Stimulated activated memory B cell treated with anti-CD40 and anti-IgM and Interleukin-4, amounts not matched to agents 10 μg/mL and 1 μg/mL and 100 μg/mL, for 72 hours (primary cell): ENCODE measurements at regions not wholly inside any gene's neighbourhood (a gene's known extent, or its start where the extent isn't known, plus 50 kb on each side); places are given as distances from the start of the nearest gene placed in this dataset.

Source experiments
- ATAC-seq: fragments of 150-1000 bp; cut with Tn5 transposase; 2 replicates; pipeline ENCODE4 v1.10.0; 2021
- H3K27ac Mint-ChIP-seq: one replicate; pipeline ENCODE4 v1.8.0; 2022; ENCODE audit warnings: mild to moderate bottlenecking, mixed read lengths
- H3K27me3 Mint-ChIP-seq: one replicate; pipeline ENCODE4 v1.8.0; 2022; ENCODE audit warnings: mixed read lengths
- H3K36me3 Mint-ChIP-seq: one replicate; pipeline ENCODE4 v1.8.0; 2022; ENCODE audit warnings: mixed read lengths
- H3K4me1 Mint-ChIP-seq: one replicate; pipeline ENCODE4 v1.8.0; 2022; ENCODE audit warnings: mixed read lengths
- H3K4me3 Mint-ChIP-seq: one replicate; pipeline ENCODE4 v1.8.0; 2022; ENCODE audit warnings: mild to moderate bottlenecking, moderate library complexity, mixed read lengths
- H3K9me3 Mint-ChIP-seq: one replicate; pipeline ENCODE4 v1.8.0; 2022; ENCODE audit warnings: mixed read lengths

DNA sequence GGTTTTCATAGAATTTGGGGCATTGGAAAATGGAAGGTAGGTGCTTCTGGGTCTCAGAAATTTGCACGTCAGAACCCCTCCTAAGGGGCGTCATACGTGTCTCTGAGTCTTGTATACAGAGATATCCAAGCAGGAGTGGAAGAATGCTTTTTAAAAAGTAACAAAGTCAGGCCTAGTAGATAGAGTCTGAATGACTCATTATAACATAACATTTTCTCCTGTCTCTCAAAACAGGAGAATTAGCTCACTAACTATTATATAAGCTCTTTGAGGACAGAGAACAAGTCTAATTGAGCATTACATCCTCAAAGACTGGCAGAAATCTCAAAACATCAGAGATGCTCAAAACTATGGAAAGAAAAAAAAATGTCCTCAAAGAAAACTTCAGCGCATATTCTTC lies 86.1 kb upstream of the CCL2 start:
- no peak overlapping the region for H3K27ac Mint-ChIP-seq
- H3K9me3 Mint-ChIP-seq = no peaks in the 10 kb centered on the region

DNA sequence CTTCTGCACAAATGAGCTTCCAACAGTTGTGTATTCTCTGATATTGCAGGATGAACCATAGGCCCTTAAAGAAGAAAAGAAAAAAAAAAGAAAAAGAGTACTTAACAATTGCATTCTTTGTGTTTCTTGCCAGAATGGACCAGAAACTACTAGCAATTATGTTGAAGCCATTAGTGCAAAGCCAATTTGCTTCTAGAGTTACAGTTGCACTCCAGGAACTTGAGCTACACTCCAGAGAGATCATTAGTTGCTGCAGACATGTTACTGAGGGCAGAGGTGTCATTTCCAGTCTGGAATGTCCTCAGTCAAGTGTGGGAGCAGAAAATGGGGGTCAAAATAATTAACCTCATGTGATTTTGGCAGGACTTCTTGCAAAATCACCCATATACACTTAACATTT lies 85.6 kb upstream of the CCL2 start:
- Mint-ChIP-seq H3K36me3 (no peaks in the 10 kb centered on the region), H3K4me1 (no peaks in the 10 kb centered on the region), H3K27ac (no peak overlapping the region), H3K4me3 (no peak overlapping the region), H3K27me3 (peaks cover 10% of the 10 kb centered on the region), H3K9me3 (no peaks in the 10 kb centered on the region)
- no peak for ATAC-seq

More for the DNA sequence above, 86.1 kb upstream of the CCL2 start:
- Mint-ChIP-seq H3K4me1 (no peaks in the 10 kb centered on the region), H3K27me3 (peaks cover 15% of the 10 kb centered on the region), H3K36me3 (no peaks in the 10 kb centered on the region), H3K4me3 (no peak overlapping the region)
- no peak for ATAC-seq

DNA sequence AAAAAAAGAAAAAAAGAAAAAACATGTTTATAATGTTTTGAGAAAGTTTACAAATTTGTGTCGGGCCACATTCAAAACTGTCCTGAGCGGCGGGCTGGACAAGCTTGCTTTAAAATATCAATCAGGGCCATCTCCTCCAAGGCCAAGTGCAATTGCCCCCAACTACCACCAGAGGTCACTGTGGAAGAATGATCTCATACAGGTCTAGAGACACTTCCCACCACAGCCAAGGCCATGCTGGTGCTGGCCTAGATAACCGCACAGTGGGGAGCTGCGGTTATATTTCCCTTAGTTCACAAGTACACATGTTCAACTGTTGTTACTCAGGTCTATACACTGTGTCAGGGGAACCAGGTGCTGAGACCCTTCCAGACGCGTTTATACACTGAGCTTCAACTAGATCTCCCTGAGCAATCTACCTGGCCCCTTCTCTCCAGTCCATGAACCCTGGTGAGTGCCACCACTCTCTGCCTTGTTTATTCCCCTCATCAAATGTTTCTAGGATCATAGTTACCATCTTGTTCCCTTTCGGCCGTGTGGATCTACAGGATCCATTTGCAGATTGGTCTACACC lies 83.8 kb upstream of the CCL2 start:
- no peak overlapping the region for H3K4me3 Mint-ChIP-seq
- peaks cover 17% of the 10 kb centered on the region for H3K27me3 Mint-ChIP-seq
- H3K27ac Mint-ChIP-seq = no peak overlapping the region
- no peaks in the 10 kb centered on the region for H3K9me3 Mint-ChIP-seq
- peak; percentile 55 for ATAC-seq
- H3K36me3 Mint-ChIP-seq = no peaks in the 10 kb centered on the region
- no peaks in the 10 kb centered on the region for H3K4me1 Mint-ChIP-seq

DNA sequence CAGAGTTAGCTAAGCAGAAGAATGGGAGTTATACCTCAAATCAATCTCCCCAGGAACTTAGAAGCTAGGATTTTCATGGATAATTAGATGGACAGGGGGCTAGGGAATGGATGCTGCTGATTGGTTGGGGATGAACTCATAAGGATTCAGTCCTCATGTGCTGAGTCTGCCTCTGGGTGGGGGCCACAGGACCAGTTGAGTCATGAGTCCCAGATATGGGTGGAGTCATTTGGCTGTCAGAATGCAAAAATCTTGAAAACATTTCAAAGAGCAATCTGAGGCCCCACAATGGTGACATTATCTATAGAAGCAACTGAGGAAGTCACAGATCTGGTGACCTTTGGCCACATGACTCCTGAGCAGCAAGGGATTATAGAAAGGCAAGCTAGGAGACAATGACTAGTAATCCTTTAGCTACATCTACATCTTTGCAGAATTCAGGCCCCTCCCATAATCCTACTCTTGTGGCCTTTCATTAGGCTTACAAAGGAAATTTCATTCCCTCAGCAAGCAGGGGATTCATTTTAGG lies 82.6 kb upstream of the CCL2 start:
- H3K27me3 Mint-ChIP-seq = peaks cover 26% of the 10 kb centered on the region
- H3K9me3 Mint-ChIP-seq = no peaks in the 10 kb centered on the region
- no peak overlapping the region for H3K27ac Mint-ChIP-seq
- H3K36me3 Mint-ChIP-seq = no peaks in the 10 kb centered on the region
- no peak for ATAC-seq
- no peak overlapping the region for H3K4me3 Mint-ChIP-seq
- H3K4me1 Mint-ChIP-seq = no peaks in the 10 kb centered on the region

DNA sequence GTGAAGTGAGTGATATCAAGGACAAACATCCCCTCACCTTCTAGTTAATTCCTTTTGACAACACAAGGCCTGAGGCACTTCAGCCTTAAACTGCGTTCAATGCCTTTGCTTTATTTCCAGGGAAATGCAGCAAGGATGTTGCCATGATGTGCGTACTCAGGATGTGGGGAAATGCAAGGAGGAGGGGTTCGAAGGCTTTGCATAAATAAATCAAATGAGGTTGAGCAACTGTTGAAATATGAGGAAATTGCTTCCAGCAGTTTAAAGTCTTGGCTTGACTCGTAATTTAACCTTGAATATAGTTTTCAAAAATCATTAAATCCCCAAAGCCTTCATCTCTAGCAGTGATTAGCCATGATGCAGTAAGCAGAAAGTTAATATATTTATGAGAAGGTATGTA lies 81.8 kb upstream of the CCL2 start:
- ATAC-seq = no peak
- Mint-ChIP-seq H3K36me3 (no peaks in the 10 kb centered on the region), H3K4me1 (no peaks in the 10 kb centered on the region), H3K27me3 (peaks cover 26% of the 10 kb centered on the region), H3K27ac (no peak overlapping the region), H3K4me3 (no peak overlapping the region), H3K9me3 (no peaks in the 10 kb centered on the region)

DNA sequence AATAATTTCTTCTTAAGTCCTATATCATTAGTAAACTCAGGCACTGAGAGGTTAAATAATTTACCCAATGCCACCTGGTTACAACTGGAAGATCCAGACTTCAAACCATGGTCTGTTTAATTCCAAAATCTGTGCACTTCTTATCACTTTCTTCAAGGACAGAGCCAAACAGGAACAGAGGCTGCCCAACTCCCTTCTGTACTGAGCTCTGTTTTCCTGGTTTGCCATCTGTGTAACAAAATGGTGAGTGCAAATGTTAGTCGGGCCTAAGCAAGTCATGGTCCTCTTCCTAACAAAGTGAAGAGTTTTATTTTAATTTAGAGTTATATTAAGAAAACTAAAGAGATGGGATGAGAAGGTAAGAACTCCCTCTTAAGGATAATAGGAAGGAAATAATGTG lies 80.6 kb upstream of the CCL2 start:
- Mint-ChIP-seq H3K4me3 (no peak overlapping the region), H3K27me3 (peaks cover 26% of the 10 kb centered on the region), H3K9me3 (no peaks in the 10 kb centered on the region), H3K4me1 (no peaks in the 10 kb centered on the region), H3K27ac (no peak overlapping the region), H3K36me3 (no peaks in the 10 kb centered on the region)
- no peak for ATAC-seq

DNA sequence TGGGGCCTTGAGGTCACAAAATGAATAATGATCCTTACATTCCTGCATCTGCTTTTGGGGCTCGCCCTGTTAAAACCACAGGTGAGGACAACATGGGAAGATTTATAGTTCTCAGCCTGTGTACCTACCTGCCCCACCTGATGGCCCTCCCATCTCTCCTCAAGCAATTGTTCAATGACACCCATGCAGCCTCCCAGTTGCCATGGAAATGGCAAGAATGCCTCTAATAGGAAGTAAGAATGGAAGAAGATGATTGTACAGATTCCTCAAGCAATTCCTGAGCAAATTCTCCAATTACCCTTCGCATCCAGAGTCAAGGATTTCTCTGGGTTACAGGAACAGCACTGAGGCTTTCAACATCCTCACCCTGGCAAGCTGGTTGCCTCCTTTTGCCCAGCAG lies 78.6 kb upstream of the CCL2 start:
- no peak overlapping the region for H3K4me3 Mint-ChIP-seq
- H3K9me3 Mint-ChIP-seq = no peaks in the 10 kb centered on the region
- no peak overlapping the region for H3K27ac Mint-ChIP-seq
- ATAC-seq = no peak
- H3K4me1 Mint-ChIP-seq = no peaks in the 10 kb centered on the region
- H3K36me3 Mint-ChIP-seq = no peaks in the 10 kb centered on the region
- H3K27me3 Mint-ChIP-seq = peaks cover 31% of the 10 kb centered on the region

DNA sequence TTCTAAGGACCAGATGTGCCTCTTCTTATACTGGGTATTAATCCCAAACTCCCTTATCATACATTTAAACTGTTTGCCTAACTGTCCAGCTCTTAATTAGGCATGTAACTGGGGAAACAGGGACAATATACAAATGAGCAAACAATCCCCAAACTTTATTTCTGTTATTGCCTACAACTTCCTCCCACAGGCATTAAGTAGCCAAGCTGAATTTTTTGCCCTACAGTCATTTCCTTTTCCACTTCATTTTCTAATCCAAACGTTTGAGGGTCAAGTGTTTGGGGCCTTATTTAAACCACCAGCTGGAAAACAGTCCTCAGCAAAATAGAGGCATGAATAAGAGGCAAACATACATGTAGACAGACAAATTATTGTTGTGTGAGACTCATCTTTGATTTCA lies 77.4 kb upstream of the CCL2 start:
- no peaks in the 10 kb centered on the region for H3K4me1 Mint-ChIP-seq

DNA sequence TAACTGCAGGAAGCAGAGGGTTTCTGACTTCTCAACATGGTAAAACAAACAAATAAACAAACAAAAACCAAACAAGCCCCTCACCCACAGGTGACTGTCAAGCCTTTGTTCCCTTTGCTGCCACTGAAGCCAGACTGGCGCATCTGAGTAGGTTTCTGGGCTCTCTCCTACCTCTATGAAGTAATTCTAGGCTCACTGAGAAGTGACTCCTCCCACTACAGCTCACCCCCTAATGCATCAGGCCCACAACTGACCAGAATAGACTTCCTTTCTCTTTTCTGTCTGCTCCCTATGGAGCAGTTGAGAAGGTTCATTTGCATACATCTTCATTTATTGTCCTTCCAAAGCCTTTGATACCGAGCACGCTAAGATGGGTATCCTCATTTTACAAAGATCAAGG lies 77.0 kb upstream of the CCL2 start:
- H3K36me3 Mint-ChIP-seq = no peaks in the 10 kb centered on the region
- no peak overlapping the region for H3K4me3 Mint-ChIP-seq
- H3K27ac Mint-ChIP-seq = no peak overlapping the region
- no peaks in the 10 kb centered on the region for H3K4me1 Mint-ChIP-seq
- no peak for ATAC-seq
- no peaks in the 10 kb centered on the region for H3K9me3 Mint-ChIP-seq
- peaks cover 31% of the 10 kb centered on the region for H3K27me3 Mint-ChIP-seq

More for the DNA sequence above, 77.4 kb upstream of the CCL2 start:
- H3K36me3 Mint-ChIP-seq = no peaks in the 10 kb centered on the region
- no peaks in the 10 kb centered on the region for H3K9me3 Mint-ChIP-seq
- peaks cover 31% of the 10 kb centered on the region for H3K27me3 Mint-ChIP-seq
- no peak for ATAC-seq
- H3K27ac Mint-ChIP-seq = no peak overlapping the region
- no peak overlapping the region for H3K4me3 Mint-ChIP-seq

DNA sequence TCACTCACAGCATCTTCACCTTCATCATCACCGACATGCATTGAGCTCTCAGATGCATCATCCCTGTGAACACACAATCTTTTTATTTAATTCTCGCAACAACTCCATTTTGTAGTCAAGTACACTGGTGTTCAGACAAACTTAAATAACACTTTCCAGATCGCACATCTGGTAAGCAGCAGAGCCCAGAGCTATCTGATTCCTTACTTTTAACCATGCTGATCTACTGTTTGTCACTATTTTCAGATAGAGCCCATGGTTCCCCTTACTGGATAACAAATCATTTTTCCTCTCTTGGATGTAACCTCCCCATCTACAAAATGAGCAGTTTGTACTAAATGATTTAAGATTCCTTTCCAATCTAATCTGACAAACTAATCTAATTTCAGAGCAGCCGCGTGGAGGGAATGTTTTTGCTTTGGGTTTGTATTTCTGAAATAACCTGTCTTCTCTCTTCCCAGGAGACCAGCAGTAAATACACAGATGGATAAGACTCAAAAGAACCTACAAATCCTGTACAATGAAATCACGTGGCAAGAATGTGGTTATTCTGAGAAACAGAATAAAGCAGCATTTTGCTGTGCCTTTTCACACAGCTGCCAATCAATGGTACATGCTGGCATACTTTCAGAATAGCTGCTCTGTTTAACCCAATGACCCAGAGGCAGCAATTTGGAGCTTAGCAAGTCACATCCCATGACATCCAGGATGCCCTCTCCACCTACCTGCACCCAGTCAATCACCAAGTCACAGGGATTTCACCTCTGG lies 72.9 kb upstream of the CCL2 start:
- H3K27me3 Mint-ChIP-seq = peaks cover 54% of the 10 kb centered on the region
- no peak for ATAC-seq
- no peaks in the 10 kb centered on the region for H3K4me1 Mint-ChIP-seq
- no peaks in the 10 kb centered on the region for H3K9me3 Mint-ChIP-seq
- H3K36me3 Mint-ChIP-seq = no peaks in the 10 kb centered on the region
- H3K27ac Mint-ChIP-seq = no peak overlapping the region
- H3K4me3 Mint-ChIP-seq = no peak overlapping the region

DNA sequence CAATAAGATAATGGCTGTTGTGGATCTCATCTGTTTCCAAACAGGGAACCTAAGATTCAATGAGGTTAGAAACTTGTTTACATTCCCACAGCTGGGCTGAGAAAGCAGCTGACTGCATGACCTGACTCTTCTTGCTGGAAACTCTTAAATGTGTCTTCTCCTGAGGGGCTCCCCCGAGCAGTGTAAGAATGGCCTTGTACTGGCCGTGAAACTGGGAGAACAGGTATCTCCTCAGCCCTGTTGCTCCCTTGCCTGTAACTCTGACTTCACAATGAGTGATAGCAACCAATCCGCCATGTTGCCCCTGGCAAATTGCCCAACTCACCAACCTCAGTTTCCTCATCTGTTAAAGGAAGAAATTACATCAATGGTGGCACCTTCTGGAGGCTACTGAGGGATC lies 59.1 kb upstream of the CCL2 start:
- H3K4me3 Mint-ChIP-seq = no peak overlapping the region
- H3K27me3 Mint-ChIP-seq = peaks cover 45% of the 10 kb centered on the region
- H3K36me3 Mint-ChIP-seq = no peaks in the 10 kb centered on the region
- H3K4me1 Mint-ChIP-seq = peaks cover 7% of the 10 kb centered on the region
- no peaks in the 10 kb centered on the region for H3K9me3 Mint-ChIP-seq
- ATAC-seq = no peak
- H3K27ac Mint-ChIP-seq = no peak overlapping the region

DNA sequence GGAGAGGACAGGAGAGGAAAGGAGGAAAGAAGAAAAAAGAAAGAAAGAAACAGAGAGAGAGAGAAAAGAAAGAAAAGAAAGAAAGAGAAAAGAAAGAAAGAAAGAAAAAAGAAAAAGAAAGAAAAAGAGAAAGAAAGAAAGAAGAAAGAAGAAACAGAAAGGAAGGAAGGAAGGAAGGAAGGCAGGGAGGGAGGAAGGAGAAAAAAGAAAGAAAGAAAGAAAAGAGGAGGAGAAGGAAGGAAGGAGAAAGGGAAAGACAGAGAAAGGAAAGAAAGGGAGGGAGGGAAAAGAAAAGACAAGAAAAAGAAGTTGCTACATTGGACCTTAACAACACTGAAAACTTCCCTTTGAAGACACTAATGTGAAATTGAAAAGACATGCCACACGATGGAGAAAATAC lies 56.6 kb upstream of the CCL2 start:
- Mint-ChIP-seq H3K36me3 (no peaks in the 10 kb centered on the region), H3K9me3 (no peaks in the 10 kb centered on the region), H3K4me3 (no peak overlapping the region), H3K27me3 (peaks cover 37% of the 10 kb centered on the region), H3K4me1 (peaks cover 12% of the 10 kb centered on the region), H3K27ac (peak overlapping the region; percentile 9)
- ATAC-seq = no peak

DNA sequence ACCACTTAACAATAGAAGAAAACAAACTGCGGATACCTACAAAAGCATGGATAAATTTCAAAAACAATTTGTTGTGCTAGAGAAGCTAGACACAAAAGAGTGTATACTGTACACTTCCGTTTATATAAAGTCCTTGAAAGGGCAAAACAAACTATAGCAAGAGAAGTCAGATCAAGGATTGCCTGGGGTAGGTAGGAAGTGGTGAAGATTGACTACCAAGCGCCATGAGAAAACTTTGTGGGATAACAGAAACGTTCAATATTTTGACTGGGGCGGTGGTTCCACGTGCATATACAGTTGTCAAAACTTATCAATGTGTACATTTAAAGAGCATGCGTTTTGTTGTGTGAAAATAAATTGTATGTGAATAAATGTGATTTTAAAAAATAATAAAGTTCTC lies 55.6 kb upstream of the CCL2 start:
- ATAC-seq = no peak
- no peaks in the 10 kb centered on the region for H3K9me3 Mint-ChIP-seq
- no peak overlapping the region for H3K27ac Mint-ChIP-seq
- H3K27me3 Mint-ChIP-seq = peaks cover 41% of the 10 kb centered on the region
- no peaks in the 10 kb centered on the region for H3K36me3 Mint-ChIP-seq
- H3K4me3 Mint-ChIP-seq = no peak overlapping the region
- peaks cover 12% of the 10 kb centered on the region for H3K4me1 Mint-ChIP-seq

DNA sequence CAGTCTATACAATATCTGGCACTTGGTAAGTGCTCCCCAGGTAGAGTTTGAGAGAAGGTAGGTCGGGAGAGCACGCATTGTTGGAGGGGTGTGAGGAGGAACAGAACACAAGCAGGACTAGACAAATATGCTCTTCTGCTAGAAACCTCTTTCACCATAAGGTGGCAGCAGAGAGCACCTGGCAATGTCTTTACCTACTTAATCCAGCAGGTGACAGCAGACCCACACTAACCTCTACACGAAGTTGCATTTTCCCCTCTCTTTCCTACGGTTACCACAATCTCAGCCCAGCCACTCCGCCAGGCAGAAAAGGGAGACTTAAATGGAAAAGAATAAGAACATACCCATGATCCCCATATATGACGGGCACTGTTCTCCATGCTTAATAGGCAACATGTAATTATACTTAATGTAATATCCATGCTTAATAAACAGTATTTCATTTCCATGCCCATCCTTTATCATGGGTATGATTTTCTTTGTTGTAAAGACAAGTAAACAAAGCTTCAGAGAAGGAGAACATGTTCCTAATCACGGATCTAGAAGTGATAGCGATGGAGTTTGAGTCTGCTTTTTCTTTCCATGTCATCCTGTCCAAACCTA lies 55.1 kb upstream of the CCL2 start:
- Mint-ChIP-seq H3K9me3 (no peaks in the 10 kb centered on the region), H3K27ac (no peak overlapping the region), H3K27me3 (peaks cover 46% of the 10 kb centered on the region), H3K4me1 (peaks cover 12% of the 10 kb centered on the region), H3K36me3 (no peaks in the 10 kb centered on the region), H3K4me3 (no peak overlapping the region)
- peak; percentile 82 for ATAC-seq

DNA sequence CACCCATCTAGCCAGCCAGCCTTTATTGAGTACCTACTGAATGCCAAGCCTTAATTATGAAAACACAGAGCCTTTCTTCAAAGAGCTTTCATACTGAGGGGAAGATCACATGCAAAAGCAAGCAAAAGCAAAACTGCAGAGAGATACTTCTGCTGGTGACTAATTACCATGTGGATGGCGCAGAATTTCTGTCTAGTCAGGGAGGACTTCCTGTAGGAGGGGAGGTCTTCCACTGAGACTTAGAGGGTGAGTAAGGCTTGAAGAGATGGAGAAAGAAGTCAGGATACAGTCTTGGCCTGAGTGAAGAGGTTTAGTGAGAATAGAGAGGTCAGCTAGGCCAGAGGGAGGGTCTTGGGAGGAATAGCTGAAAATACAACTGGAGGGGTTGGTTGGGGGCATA lies 53.9 kb upstream of the CCL2 start:
- Mint-ChIP-seq H3K4me3 (no peak overlapping the region), H3K4me1 (peaks cover 12% of the 10 kb centered on the region), H3K27ac (no peak overlapping the region), H3K9me3 (no peaks in the 10 kb centered on the region), H3K36me3 (no peaks in the 10 kb centered on the region), H3K27me3 (peaks cover 49% of the 10 kb centered on the region)
- no peak for ATAC-seq

DNA sequence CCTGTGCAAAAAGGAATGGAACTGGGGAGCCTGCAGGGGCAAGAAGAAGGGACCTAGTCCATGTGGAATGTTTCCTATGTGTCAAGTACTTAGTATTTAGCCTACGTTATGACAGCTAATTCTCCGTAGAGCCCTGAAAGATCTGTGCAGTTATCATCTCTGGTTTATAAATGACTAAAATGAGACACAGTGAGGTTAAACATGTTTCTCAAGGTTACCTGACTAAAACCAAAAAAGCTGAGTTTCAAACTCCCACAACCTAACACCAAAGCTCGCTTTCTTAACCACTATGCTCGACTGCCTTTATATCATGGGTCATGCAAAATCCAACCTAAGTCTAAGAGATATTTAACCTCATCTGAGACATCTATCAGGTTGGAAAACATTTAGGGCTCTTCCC lies 53.3 kb upstream of the CCL2 start:
- peak; percentile 64 for ATAC-seq
- Mint-ChIP-seq H3K9me3 (no peaks in the 10 kb centered on the region), H3K27me3 (peaks cover 46% of the 10 kb centered on the region), H3K4me3 (no peak overlapping the region), H3K27ac (no peak overlapping the region), H3K4me1 (peaks cover 12% of the 10 kb centered on the region), H3K36me3 (no peaks in the 10 kb centered on the region)
